Left ventricle myocardium inferior (tissue), 1 donor: ENCODE measurements at regions not wholly inside any gene's neighbourhood (a gene's known extent, or its start where the extent isn't known, plus 50 kb on each side); places are given as distances from the start of the nearest gene placed in this dataset.
A peak's percentile ranks its signal among the peaks of the same experiment; 100 is the strongest.

Experiments
- DNase-seq: peaks from one replicate; pipeline ENCODE4 v3.0.0-alpha.2; 2020
- H3K27ac ChIP-seq: fragments of 200-600 bp; replicated peaks from 2 replicates; pipeline ENCODE4 v1.8.0; 2021
- H3K27me3 ChIP-seq: fragments of 200-600 bp; 2 replicates; pipeline ENCODE4 v1.8.0; 2021; ENCODE audit warnings: low read depth
- H3K36me3 ChIP-seq: fragments of 200-600 bp; 2 replicates; pipeline ENCODE4 v1.8.0; 2021
- H3K4me1 ChIP-seq: fragments of 200-600 bp; 2 replicates; pipeline ENCODE4 v1.8.0; 2021
- H3K4me3 ChIP-seq: fragments of 200-600 bp; 2 replicates; pipeline ENCODE4 v1.8.0; 2021; ENCODE audit warnings: mild to moderate bottlenecking, moderate library complexity
- H3K9me3 ChIP-seq: fragments of 200-600 bp; replicated peaks from 2 replicates; pipeline ENCODE4 v1.8.0; 2021
- CTCF ChIP-seq: fragments of 200-600 bp; IDR thresholded peaks from 2 replicates; pipeline ENCODE4 v1.8.0; 2021; ENCODE audit warnings: antibody characterized with exemption, mild to moderate bottlenecking, borderline replicate concordance
- intact Hi-C: fragments of 100-400 bp; cut with micrococcal nuclease; formaldehyde crosslinking; loops from one replicate; pipeline ENCODE4 v1.11.0; 2022
- donor health status: DM: no; HTN: yes; CAD: no; lungs with severe emphysema.

GRCh38 chr9:19934301-19934871 lies 145.5 kb upstream of the SLC24A2 start:
- no peaks in the 10 kb centered on the region for H3K9me3 ChIP-seq
- no peaks in the 10 kb centered on the region for H3K36me3 ChIP-seq
- H3K27me3 ChIP-seq: no peaks in the 10 kb centered on the region
- intact Hi-C loops: no loop called here
- H3K27ac ChIP-seq: no peak overlapping the region
- H3K4me3 ChIP-seq: peak overlapping the region; percentile 67
- TF ChIP-seq CTCF: no peak
- peak; percentile 37 for DNase-seq
- peaks cover 12% of the 10 kb centered on the region for H3K4me1 ChIP-seq

- Histone ChIP-seq H3K4me1 (peaks cover 14% of the 10 kb centered on the region), H3K4me3 (no peak overlapping the region), H3K9me3 (no peaks in the 10 kb centered on the region), H3K36me3 (no peaks in the 10 kb centered on the region), H3K27me3 (peaks cover 6% of the 10 kb centered on the region), H3K27ac (no peak overlapping the region)
- TF ChIP-seq CTCF: no peak
- no peak for DNase-seq
- intact Hi-C loops: no loop called here
These were observed 142.5 kb upstream of the SLC24A2 start for GRCh38 chr9:19931098-19931890.

GRCh38 chr9:19927560-19927959 lies 138.7 kb upstream of the SLC24A2 start:
- H3K27me3 ChIP-seq: peaks cover 9% of the 10 kb centered on the region
- intact Hi-C loops: loop anchor here (2.0 to 10.0 kb wide), 4 partner anchors 427 to 1185 kb away; partner anchors contain the start of gene MLLT3
- no peaks in the 10 kb centered on the region for H3K36me3 ChIP-seq

GRCh38 chr9:19926774-19927173 lies 137.9 kb upstream of the SLC24A2 start:
- Histone ChIP-seq H3K4me1 (peaks cover 9% of the 10 kb centered on the region), H3K36me3 (no peaks in the 10 kb centered on the region), H3K27me3 (peaks cover 9% of the 10 kb centered on the region), H3K4me3 (no peak overlapping the region), H3K27ac (no peak overlapping the region), H3K9me3 (no peaks in the 10 kb centered on the region)
- intact Hi-C loops: loop anchor here (2.0 to 10.0 kb wide), 4 partner anchors 428 to 1186 kb away; partner anchors contain the start of gene MLLT3
- DNase-seq: no peak
- TF ChIP-seq CTCF: no peak

More at GRCh38 chr9:19927560-19927959, 138.7 kb upstream of the SLC24A2 start:
- no peak for DNase-seq
- no peak overlapping the region for H3K27ac ChIP-seq
- H3K9me3 ChIP-seq: no peaks in the 10 kb centered on the region
- no peak for TF ChIP-seq CTCF
- peaks cover 9% of the 10 kb centered on the region for H3K4me1 ChIP-seq
- no peak overlapping the region for H3K4me3 ChIP-seq

GRCh38 chr9:19925674-19926503 lies 137.1 kb upstream of the SLC24A2 start:
- Histone ChIP-seq H3K27ac (no peak overlapping the region), H3K4me1 (peaks cover 9% of the 10 kb centered on the region), H3K9me3 (no peaks in the 10 kb centered on the region), H3K27me3 (peaks cover 9% of the 10 kb centered on the region), H3K36me3 (no peaks in the 10 kb centered on the region), H3K4me3 (peak overlapping the region; percentile 60)
- peak; percentile 99 for TF ChIP-seq CTCF
- DNase-seq: peak; percentile 43
- intact Hi-C loops: loop anchor here (2.0 to 10.0 kb wide), 4 partner anchors 429 to 1186 kb away; partner anchors contain the start of gene MLLT3
